ENCODE measurements at regions not wholly inside any gene's neighbourhood (a gene's known extent, or its start where the extent isn't known, plus 50 kb on each side); places are given as distances from the start of the nearest gene placed in this dataset.

DNA sequence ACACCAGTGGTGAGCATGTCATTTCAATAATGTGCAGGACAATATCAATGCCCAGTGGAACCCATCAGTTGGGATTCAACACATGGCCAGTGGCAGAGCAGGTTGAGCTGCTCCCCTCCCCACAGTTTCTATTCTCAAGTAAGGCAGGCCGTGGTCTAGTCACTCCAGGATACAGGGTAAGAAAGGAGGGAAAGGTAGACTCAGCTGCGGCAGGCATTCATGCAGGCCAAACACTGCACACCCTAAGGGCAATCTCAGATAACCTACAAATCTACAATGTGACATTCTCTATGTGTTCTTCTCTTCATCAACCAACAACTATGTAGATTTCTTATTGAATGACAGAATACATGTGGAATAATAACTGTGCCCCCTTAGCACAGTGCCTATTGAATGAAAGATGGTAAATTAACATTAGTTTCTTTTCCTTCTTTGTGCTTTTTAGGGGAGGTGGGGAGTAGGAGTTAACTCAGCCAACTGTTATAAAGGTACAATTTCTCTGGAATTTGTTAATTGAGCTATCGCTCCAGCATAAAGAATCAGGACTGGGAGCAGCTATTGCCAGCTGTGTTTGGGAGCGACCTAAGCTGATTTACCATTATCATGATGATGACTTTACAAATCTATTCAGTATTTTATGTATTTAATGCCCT is 89.7 kb downstream of the FAM50B start:
- no peak for TF ChIP-seq EZH2 (IDR thresholded peaks at IDR 0.05)
- TF ChIP-seq POLR2AphosphoS5 (IDR thresholded peaks at IDR 0.05; ENCODE audit: borderline replicate concordance, low read depth, low read length) = no peak
- no peak for TF ChIP-seq FOXP2 (optimal IDR thresholded peaks at IDR 0.05; ENCODE audit: control extremely low read depth, extremely low read length, insufficient read depth)

Data from SK-N-MC (cell line).